GM18502 (cell line): ENCODE measurements at regions not wholly inside any gene's neighbourhood (a gene's known extent, or its start where the extent isn't known, plus 50 kb on each side); places are given as distances from the start of the nearest gene placed in this dataset.

Experiments used
- ATAC-seq: cut with Tn5 transposase; IDR thresholded peaks from one replicate; pipeline ENCODE4 v1.9.1; 2021; ENCODE audit warnings: mild to moderate bottlenecking; ENCODE audit not compliant: unreplicated experiment, poor library complexity

DNA sequence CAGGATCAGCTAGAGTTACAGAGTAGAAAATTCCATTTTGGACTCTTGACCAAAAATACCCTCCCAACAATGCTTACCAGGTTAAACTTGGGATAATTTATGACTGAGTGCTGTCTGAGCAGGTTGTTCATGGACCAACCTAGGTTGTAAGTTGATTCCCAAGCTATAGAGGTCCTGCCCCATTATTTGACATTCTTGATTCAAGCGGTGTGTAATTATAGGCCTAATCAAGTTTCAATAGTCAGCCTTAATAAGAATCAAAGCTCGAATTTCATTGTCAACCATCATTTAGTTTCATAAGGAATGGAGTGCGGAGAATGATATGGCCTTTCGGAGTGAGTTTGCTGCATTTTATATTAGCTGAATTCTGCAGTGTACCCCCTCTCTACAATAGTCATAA lies 152.8 kb upstream of the FIGN start:
- ATAC-seq, result no peak

GRCh38 chr2:163887182-163887581 lies 151.4 kb upstream of the FIGN start:
- no peak for ATAC-seq

- ATAC-seq, result no peak
These were observed 148.6 kb upstream of the FIGN start for GRCh38 chr2:163884416-163884815.

GRCh38 chr2:163878718-163879117 lies 142.9 kb upstream of the FIGN start:
- ATAC-seq, result peak; percentile 79

DNA sequence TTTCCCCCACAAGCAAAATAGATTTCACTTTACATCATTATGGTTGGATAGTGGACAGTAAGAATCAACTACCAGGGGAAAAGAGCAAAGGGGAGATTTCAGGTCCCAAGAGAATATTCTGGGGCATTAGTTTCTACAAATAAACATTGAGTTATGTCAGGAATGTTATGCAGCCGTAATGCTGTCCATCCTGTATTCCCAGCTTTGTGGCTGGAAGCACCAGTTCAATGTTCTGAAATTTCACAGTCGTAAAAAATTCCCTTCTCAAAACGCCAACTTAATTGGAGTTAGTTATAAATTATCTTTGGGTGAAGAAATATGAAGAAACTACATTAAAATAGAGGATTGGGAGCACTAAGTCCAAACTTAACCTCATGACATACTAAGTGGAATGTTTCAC lies 141.5 kb upstream of the FIGN start:
- ATAC-seq, result no peak

DNA sequence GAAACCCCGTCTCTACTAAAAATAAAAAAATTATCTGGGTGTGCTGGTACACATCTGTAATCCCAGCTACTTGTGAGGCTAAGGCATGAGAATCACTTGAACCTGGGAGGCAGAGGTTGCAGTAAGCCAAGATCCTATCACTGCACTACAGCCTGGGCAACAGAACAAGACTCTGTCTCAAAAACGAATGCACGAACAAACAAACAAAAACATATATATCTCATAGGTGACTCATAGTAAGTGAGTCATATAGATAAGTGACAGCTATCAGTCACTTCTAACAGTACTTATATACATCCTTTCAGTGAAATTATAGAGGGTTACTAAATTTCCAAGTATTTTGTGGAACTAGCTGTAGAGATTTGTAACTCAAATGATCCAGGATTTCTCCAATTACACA lies 127.3 kb upstream of the FIGN start:
- no peak for ATAC-seq

- ATAC-seq, result peak; percentile 48
These were observed 124.1 kb upstream of the FIGN start for GRCh38 chr2:163859951-163860350.

GRCh38 chr2:163856941-163857340 lies 121.1 kb upstream of the FIGN start:
- ATAC-seq, result no peak

GRCh38 chr2:163852616-163853015 lies 116.8 kb upstream of the FIGN start:
- ATAC-seq, result no peak

- no peak for ATAC-seq
These were observed 114.1 kb upstream of the FIGN start for GRCh38 chr2:163849756-163850435.

- ATAC-seq, result no peak
These were observed 103.1 kb upstream of the FIGN start for GRCh38 chr2:163838890-163839289.

- no peak for ATAC-seq
These were observed 100.4 kb upstream of the FIGN start for GRCh38 chr2:163836167-163836566.

GRCh38 chr2:163834841-163835240 lies 99.0 kb upstream of the FIGN start:
- ATAC-seq, result no peak

- ATAC-seq, result no peak
These were observed 98.4 kb upstream of the FIGN start for GRCh38 chr2:163834221-163834620.

DNA sequence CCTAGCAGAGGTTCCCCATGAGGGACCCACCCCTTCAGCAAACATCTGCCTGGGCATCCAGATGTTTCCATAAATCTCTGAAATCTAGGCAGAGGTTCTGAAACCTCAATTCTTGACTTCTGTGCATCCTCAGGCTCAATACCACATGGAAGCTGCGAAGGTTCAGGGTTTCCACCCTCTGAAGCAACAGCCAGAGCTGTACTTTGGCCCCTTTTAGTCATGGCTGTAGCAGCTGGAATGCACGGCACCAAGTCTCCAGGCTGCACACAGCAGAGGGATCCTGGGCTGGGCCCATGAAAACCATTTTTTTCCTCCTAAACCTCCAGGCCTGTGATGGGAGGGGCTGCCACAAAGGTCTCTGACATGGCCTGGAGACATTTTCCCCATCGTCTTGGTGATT lies 93.0 kb upstream of the FIGN start:
- no peak for ATAC-seq

DNA sequence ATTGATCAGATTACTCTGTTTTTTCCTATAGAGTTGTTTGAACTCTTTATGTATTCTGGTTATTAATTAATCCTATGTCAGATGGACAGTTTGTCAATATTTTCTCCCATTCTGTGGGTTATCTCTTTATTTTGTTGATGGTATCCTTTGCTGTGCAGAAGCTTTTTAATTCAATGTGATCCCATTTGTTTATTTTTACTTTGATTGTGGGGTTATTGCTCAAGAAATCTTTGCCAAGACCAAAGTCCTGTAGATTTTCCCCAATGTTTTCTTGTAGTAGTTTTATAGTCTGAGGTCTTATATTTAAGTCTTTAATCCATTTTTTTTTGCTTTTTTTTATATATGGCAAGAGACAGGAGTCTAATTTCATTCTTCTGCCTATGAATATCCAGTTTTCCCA lies 86.2 kb upstream of the FIGN start:
- ATAC-seq, result no peak

GRCh38 chr2:163812926-163813520 lies 77.2 kb upstream of the FIGN start:
- no peak for ATAC-seq

DNA sequence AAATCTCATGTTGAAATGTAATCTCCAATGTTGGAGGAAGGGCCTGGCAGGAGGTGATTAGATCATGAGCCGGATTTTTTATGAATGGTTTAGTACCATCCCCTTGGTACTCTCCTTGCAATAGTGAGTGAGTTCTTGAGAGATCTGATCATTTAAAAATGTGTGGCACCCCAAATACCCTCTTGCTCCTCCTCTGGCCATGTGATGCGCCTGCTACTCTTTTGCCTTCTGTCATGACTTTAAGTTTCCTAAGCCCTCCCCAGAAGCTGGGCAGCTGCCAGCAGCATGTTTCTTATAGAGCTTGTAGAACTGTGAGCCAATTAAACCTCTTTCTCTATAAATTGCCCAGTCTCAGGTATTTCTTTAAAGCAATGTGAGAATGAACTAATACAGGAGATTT lies 72.6 kb upstream of the FIGN start:
- ATAC-seq, result no peak

DNA sequence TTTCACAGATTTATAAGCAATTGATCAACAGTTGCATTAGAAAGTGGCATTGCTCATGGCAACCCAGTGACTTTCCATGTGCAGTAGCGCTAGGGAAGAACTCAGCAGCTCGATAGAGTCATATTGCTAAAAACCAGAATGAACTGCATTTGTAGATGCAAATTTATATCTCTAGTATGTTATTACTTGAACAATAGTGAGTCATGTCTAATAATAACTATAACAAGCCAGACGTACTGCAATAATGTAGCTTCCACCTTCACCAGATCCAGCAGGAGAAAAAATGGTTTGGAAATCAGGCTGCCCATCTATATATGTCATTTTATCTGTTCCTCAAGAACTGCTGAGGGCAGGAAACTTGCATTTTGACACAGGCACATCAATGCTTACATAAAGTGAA lies 66.5 kb upstream of the FIGN start:
- no peak for ATAC-seq

DNA sequence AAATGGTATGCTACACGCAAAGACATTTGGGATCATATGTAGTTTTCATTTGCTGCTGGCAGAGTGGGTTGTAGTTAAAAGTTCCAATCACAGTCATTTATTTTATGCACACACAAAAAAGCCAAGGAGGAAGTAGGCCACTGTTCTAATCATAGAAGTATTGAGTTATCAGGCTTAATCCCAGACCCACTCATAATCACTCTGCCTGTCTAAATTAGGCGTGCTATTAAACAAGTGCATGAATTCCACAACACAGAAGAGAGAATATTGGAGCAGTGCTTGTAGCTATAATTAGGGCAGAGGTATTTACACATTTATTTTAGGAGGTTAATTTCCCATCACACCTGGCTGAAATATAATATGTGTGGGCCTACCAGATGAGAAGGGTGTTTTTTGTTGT lies 65.7 kb upstream of the FIGN start:
- ATAC-seq, result no peak

GRCh38 chr2:163800951-163801381 lies 65.2 kb upstream of the FIGN start:
- no peak for ATAC-seq

- no peak for ATAC-seq
These were observed 64.0 kb upstream of the FIGN start for GRCh38 chr2:163799807-163800206.
